Middle frontal gyrus (tissue), 1 donor: ENCODE measurements at regions not wholly inside any gene's neighbourhood (a gene's known extent, or its start where the extent isn't known, plus 50 kb on each side); places are given as distances from the start of the nearest gene placed in this dataset.
"Not testable (repeated sequence)": the region's sequence is repeated elsewhere in the genome, so short reads cannot be mapped to it uniquely, and the experiment has no call there.

Experiments
- DNase-seq: peaks from one replicate; pipeline ENCODE4 v3.0.0-alpha.2; 2015; ENCODE audit warnings: low spot score; ENCODE audit errors: extremely low spot score

GRCh38 chr5:143533978-143534760 is 130.7 kb upstream of the NR3C1 start:
- DNase-seq, result no peak

GRCh38 chr5:143533475-143533874 is 130.0 kb upstream of the NR3C1 start:
- no peak for DNase-seq

GRCh38 chr5:143527808-143528207 is 124.3 kb upstream of the NR3C1 start:
- no peak for DNase-seq

GRCh38 chr5:143525176-143525575 is 121.7 kb upstream of the NR3C1 start:
- DNase-seq, result no peak

GRCh38 chr5:143524338-143524945 is 121.0 kb upstream of the NR3C1 start:
- DNase-seq, result peak; percentile 48

- DNase-seq, result no peak
These were observed 118.4 kb upstream of the NR3C1 start for GRCh38 chr5:143521846-143522400.

- DNase-seq, result no peak
These were observed 117.7 kb upstream of the NR3C1 start for GRCh38 chr5:143521141-143521540.

- not testable (repeated sequence) for DNase-seq
These were observed 115.7 kb upstream of the NR3C1 start for GRCh38 chr5:143519215-143519614.

- DNase-seq, result not testable (repeated sequence)
These were observed 114.3 kb upstream of the NR3C1 start for GRCh38 chr5:143517824-143518223.

- DNase-seq, result no peak
These were observed 112.8 kb upstream of the NR3C1 start for GRCh38 chr5:143516249-143516648.

GRCh38 chr5:143515829-143516228 is 112.3 kb upstream of the NR3C1 start:
- DNase-seq, result no peak

- DNase-seq, result no peak
These were observed 111.3 kb upstream of the NR3C1 start for GRCh38 chr5:143514616-143515335.

- DNase-seq, result no peak
These were observed 110.2 kb upstream of the NR3C1 start for GRCh38 chr5:143513720-143514119.

GRCh38 chr5:143511736-143512135 is 108.2 kb upstream of the NR3C1 start:
- no peak for DNase-seq

- DNase-seq, result no peak
These were observed 106.3 kb upstream of the NR3C1 start for GRCh38 chr5:143509758-143510221.

GRCh38 chr5:143506836-143507552 is 103.5 kb upstream of the NR3C1 start:
- no peak for DNase-seq

GRCh38 chr5:143505934-143506333 is 102.4 kb upstream of the NR3C1 start:
- DNase-seq, result no peak

- no peak for DNase-seq
These were observed 101.9 kb upstream of the NR3C1 start for GRCh38 chr5:143505354-143505753.

GRCh38 chr5:143501310-143502044 is 98.0 kb upstream of the NR3C1 start:
- DNase-seq, result no peak

GRCh38 chr5:143499480-143500114 is 96.1 kb upstream of the NR3C1 start:
- DNase-seq, result no peak
